Right kidney (tissue), 1 donor: ENCODE measurements at regions not wholly inside any gene's neighbourhood (a gene's known extent, or its start where the extent isn't known, plus 50 kb on each side); places are given as distances from the start of the nearest gene placed in this dataset.
A peak's percentile ranks its signal among the peaks of the same experiment; 100 is the strongest.

Experiments
- DNase-seq: peaks from one replicate; pipeline ENCODE4 v3.0.0-alpha.2; 2016

DNA sequence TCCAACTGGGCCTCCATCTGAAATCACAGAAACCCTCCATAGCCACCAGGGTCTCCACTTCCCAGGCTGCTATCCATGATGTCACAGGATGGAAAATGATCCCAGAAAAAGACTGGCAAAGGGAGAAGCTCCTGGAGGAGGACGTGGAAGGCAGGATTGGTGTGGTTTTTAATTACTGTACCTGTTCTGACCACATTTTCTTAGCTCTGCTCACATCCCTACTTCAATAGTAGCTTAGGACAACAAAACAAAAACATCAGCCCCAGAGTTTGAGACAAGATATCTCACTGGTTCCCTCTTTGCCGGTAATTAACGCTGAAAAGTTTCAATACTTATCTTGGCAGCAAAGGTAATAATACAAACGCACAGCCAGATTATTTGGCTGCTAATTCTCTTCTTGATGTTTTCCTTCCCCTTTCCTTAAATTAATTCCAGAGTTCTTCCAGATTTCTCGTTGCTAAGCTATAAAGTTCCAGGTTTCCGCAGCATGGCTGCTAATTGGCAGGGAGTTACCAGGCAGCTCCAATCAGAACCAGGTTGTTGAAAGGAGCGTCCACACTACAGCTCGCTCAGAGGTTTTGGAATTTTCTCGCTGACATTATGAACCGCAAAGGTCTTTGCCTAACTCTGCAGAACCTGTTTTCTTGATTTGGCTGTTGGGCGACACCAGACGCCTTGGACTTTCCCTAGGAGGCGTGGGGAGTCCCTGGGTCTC is 263.4 kb downstream of the MRTFB start:
- DNase-seq = no peak

DNA sequence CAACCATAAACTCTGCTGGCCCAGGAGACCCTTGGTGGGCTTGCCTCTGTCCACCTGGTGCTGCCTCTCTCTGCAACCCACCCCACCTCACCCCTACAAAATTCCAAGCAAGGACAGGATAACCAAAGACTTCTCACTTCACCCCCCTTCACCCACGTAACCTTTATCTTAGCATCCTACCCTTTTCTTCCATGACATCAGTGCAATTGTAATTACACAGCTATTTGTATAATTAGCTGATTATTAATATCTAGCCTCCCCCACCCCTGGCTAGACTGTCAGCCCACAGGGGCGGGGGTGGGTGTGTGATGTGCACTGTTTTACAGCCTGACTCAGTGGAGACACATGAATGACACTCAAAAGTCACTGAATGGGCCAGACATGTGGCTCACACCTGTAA is 262.2 kb downstream of the MRTFB start:
- no peak for DNase-seq

DNA sequence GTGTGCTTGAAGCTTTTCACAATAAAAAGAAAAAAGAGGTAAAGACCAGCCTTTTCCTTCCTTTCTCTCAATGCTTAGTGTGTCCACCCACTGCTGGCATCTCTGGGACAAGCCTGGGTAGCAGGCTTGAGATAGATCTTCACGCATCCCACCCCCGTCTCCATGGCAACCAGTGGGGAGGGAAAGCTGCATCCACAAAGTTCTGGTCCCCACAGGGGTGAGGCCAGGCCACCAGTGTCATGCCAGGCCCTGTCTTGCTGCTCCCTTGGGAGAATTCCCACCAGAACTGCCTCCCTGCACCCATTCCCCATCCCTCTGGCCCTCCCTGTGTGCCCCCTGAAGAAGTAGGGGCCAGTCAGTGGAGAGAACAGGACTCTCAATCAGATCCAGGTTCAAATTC is 259.9 kb downstream of the MRTFB start:
- no peak for DNase-seq

DNA sequence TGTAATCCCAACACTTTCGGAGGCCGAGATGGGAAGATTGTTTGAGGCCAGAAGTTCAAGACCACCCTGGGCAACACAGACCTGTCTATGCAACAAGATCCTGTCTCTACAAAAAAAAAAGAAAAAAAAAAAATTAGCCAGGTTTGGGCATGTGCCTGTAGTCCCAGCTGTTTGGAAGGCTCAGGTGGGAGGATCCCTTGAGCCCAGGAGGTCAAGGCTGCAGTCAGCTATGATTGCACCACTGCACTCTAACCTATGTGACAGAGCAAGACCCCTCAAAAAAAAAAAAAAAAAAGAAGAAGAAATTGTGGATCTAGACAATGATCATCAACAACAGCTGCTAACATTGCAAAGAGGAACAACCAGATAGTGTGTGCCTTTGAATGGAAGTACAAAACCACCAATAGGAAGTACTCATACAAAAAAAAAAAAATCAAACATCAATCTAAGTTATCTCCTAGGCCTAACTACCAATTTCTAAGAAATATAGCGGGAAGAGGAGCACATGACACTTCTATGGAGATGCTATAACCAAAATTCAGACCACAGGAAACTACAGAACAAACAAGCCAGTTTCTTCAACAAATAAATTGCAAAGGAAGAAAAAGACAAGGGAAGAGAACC is 258.7 kb downstream of the MRTFB start:
- no peak for DNase-seq

DNA sequence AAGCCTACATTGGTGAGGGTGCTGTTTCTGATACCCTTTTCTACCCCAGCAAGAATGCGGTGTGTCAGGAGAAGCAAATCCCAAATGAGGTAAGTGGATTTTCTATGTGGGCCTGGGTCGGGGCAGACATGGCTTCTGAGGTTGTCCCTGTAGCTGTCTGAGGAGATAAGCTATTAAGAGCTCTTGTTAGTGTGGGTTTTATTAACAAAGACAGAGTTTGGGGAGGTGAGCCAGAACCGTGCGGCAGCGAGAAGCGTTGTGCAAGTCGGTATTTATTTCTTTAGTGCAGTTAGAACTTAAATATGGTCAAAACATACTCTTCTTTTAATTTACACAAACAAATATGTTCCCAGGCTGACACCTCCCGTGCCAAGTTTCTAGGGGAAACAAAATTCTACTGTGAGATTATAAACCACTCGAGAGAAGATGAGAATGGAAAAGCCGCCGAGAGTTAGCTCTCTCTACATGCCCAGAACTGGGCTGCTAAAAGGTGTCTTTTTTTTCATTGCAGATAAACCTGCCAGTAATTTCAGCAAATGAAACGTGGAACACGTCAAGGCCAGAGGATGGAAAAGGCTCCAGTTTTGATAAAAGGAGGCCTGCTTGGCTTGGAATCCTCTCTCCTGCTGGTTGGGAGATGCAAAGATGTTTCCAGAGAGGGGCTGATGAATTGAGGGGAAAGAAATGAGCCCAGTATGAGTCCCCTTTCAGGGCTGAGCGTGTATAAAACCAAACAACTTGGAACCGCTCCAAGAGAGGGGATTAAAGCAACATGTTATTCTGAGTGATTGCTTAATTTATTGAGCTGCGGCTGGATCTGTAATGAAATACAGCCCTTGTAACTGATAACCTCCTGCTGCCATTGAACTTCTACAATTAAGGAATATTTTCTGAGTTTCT is 254.6 kb downstream of the MRTFB start:
- DNase-seq = peak; percentile 34

DNA sequence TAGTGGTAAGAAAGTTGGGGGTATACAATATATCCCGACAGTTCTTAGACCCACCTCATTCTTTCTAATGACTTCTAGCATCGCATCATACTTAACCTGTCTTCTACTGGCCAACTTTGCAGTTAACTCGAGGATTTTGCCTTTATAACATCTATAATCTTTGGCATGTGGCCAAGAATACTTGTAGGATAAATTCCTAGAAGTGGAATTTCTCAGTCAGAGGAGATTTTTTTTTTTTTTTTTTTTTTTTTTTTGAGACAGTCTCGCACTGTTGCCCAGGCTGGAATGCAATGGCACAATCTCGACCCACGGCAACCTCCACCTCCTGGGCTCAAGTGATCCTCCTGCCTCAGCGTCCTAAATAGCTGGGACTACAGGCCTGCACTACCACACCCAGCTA is 253.5 kb downstream of the MRTFB start:
- no peak for DNase-seq

DNA sequence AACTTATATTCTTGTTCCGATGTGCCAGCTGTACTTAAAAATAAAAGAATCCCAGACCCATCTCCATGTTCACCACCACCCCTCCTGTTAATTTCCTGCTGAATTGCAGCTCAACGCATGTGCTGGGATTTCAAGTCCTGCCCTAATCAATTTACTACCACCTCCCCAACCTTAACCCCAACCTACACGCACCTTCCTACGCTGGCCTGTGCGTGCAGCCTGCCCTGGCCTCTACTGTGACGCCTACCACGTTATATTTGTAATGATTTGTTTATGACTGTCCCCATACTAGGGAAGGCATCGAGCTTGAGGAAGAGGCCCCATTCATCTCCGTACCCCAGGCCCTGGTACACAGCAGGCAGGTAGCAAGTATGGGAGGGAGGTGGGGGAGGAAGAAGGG is 251.1 kb downstream of the MRTFB start:
- no peak for DNase-seq

DNA sequence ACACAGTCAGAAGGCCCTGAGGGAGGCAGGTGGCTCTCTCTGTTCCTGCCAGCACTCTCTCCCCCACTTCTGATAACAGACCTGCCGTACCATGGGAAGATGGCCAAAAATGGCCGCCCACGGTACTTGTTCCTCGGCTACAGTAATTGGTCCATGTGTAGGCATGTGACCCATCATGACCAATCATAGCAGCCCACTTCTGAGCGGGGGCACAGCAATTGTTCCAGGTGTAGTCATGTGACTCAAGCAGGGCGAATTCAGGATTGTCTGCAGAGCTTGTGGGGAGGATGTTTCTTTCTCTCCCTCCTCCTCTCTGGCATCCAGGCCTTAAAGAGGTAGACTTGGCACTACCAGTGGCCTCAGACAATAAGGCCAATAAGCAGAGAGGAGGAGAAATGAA is 250.4 kb downstream of the MRTFB start:
- DNase-seq = no peak

DNA sequence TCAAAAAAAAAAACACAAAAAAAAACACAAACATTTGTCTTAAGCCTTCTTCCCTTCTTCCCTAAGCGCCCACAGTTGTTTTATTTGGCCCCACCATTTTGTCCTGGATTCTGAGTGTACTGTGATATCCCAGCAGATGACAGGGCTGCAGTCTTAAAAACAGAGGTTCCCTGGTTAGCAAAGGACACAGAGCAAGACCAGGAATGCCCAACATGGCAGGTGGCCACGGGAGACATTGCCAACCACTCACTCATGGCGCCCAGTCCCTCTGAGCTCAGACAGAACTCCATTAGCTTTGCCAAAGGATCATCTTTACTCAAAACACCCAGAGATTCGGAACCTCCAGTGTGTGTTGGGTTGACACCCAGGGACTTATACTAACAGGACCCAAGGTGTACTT is 249.3 kb downstream of the MRTFB start:
- no peak for DNase-seq
